T-helper 1 cell treated with Interleukin-12 subunit alpha and Interleukin-12 subunit beta and Interleukin-4 antibody, amounts not matched to agents 30 ng/mL and 1 ng/mL, for 36 hours (primary cell): ENCODE measurements at regions not wholly inside any gene's neighbourhood (a gene's known extent, or its start where the extent isn't known, plus 50 kb on each side); places are given as distances from the start of the nearest gene placed in this dataset.

ENCODE experiments used
- intact Hi-C: fragments of 100-400 bp; cut with micrococcal nuclease; formaldehyde crosslinking; loops from one replicate; pipeline ENCODE4 v1.15.1; 2024

DNA sequence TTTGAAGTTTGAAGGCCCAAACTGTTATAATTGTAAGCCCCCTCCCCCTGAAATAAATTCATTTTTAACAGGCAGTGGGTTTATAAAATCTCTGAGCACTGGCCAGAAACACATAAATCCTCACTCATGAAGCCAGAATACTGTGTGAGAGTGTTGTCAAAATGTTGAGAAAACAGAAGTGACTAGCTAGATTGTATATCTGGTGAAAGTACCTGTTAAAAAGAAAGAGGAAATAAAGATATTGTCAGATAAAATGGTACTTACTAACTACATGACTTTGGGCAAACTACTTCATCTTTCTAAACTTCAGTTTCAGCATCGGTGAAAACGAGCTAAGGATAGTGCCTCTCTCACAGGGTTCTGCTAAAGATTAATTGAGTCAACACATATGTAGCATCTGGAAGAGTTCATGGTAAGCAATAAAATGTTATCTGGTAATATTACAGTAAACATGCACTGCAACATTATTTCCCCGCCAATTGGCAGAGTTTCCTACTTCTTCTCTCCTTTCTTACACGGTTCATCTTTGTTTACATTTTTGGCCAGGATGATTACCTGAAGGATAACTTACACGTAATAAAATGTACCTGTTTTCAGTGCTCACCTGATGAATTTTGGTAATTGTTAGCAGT, 202.5 kb upstream of the CHRM2 start:
- intact Hi-C loops = no loop called here

- intact Hi-C loops = no loop called here
These were observed 203.9 kb upstream of the CHRM2 start for GRCh38 chr7:136664537-136664936.

DNA sequence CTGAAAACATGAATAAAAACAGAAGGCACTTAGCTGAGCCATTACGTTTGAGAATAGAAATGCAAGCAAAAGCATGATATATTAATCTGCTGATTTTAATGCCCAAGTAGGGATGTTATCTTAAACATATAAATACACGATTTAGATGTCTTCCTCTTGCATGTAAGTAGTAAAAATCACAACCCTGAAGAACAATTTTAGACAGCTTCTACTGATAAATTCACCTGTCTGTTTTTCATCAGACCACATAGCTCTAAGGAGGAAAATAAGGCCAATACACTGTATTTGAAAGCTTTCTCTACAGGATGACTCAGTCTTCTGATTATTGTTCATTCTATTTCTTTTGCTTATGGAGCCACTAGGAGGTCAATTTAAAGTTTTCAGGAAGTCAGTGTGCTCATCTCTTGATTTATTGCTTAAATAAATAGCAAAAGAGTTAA, 210.9 kb upstream of the CHRM2 start:
- intact Hi-C loops = no loop called here

DNA sequence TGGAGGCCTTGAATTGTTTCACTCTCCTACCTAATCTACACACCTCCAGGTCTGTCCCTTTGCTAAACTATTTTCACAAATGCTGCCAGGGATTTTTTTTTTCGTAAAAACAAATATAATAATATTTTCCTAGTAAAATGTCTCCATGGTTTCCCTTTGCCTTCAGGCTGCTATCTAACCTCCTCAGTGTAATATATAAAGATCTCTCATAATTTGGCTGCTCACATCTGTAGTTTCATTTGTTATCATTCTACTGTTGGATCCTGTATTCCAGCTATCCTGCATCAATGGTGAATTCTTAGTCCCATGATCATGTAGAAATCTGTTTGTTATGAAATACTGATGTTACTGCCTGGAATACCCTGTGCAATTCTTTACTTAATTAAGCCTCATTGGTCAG, 211.9 kb upstream of the CHRM2 start:
- intact Hi-C loops = no loop called here

DNA sequence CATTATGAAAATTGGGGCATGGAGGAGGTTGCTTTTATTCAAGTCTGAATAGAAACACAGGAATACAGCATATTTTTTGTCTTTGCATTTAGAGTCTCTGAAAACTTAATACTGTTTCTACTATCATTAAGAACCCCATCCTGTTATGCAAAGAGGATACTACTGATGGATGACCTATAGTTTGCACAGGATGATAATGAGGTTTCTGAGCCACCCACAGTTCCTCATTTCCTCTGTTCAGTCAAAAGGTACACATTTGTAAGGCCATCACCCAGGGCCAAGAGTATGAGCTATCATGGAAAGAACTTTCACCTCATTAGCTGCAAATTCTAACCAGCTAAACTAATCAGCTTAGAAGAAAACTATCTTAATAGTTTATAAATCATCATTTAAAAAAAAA, 213.0 kb upstream of the CHRM2 start:
- intact Hi-C loops = no loop called here

GRCh38 chr7:136654406-136654805, 214.0 kb upstream of the CHRM2 start:
- intact Hi-C loops = no loop called here

GRCh38 chr7:136652635-136653370, 215.6 kb upstream of the CHRM2 start:
- intact Hi-C loops = no loop called here

DNA sequence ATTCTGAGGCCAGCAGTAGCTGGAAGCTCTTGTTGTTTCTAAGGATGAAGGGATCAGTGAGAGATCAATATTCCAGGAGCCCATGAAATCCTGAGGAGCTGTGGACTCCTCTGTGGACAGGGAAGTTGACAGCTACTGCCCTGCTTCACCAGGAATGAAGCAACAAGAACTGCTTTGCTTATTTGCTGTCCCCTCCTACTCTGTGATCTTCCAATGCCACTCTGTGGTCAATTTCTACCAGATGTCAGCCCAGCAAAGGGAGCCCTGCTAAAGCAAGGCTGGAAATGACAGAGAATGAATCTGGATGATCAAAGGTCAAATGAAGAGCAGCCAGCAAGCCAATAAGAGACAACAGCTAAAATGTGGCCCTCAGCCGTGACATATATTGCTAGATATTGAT, 227.5 kb upstream of the CHRM2 start:
- intact Hi-C loops = no loop called here

- intact Hi-C loops = no loop called here
These were observed 230.6 kb upstream of the CHRM2 start for GRCh38 chr7:136637813-136638212.

GRCh38 chr7:136635751-136636150, 232.7 kb upstream of the CHRM2 start:
- intact Hi-C loops = no loop called here

- intact Hi-C loops = no loop called here
These were observed 249.6 kb upstream of the CHRM2 start for GRCh38 chr7:136618818-136619217.

- intact Hi-C loops = no loop called here
These were observed 251.3 kb upstream of the CHRM2 start for GRCh38 chr7:136617176-136617575.

DNA sequence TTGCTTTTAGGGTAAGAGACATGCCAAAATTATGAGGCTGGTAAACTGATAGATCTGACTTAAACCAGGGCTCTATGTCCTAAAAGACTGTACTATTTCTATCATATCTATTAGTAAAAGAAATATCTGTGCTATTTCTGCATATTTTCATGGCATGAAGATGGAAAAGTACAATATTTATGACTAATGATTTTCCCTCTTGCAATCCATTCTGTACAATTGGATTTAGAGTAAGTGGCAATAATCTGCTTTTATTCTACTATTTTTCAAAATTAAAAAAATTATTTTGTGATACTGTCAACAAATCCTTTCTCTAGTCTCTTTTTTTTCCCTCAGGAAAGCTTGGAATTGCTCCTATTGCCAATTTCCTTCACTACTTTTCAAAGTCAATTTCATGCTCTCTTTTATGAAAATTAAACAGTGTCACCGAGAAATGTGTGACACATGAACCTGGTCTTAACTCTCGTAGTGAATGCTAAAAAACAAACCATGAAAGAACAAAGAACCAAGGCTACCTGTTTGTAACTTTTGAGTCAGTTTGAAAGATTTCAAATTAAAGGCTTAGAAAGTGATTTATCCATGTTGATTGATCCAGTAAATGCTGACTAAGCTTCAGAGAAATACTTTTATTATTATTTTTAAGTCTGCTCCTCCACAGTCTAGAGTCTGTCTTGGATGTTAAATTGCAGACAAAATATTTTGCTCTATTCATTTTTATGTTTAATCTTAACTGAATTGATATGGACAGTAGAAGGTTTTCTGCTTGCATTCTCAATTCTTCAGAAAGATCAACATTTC, 262.7 kb upstream of the CHRM2 start:
- intact Hi-C loops = no loop called here

- intact Hi-C loops = no loop called here
These were observed 266.7 kb upstream of the CHRM2 start for GRCh38 chr7:136601772-136602171.

DNA sequence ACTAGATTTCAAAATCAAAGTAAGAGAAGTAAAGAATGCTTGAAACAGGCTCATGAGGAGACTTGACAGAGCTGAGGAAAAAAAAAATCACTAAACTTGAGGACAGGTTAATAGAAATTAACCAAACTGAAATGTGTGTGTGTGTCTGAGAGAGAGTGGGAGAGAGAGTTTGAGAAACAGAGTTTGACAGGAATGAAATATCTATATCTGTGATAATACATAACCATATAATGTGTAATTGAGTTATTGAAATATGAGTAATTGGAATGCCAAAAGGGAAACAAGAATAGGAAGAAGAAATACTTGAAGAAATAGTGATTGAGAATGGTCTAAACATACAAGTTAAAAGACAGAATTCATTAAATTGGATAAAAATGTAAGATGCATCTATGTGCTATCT, 268.0 kb upstream of the CHRM2 start:
- intact Hi-C loops = no loop called here

GRCh38 chr7:136594739-136595144, 273.7 kb upstream of the CHRM2 start:
- intact Hi-C loops = no loop called here

DNA sequence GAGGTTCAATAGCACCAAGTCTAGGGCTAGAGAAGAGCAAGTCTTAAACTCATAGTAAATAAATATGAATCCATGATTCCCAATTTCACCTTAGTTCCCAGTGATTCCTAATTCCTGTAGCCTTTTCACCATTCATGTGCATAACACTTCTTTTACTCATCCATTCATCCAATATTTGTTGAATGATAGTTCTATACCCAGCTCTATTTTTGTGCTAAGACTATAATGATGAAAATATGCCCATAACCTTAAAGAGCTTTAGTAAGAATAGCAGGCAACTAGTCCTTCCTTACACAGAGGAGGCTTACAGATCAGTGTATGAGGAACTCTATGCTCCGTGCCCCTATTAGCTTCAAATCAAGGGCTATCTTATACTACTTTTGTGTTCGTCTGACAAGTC, 280.2 kb upstream of the CHRM2 start:
- intact Hi-C loops = no loop called here

GRCh38 chr7:136585954-136586670, 282.3 kb upstream of the CHRM2 start:
- intact Hi-C loops = no loop called here

DNA sequence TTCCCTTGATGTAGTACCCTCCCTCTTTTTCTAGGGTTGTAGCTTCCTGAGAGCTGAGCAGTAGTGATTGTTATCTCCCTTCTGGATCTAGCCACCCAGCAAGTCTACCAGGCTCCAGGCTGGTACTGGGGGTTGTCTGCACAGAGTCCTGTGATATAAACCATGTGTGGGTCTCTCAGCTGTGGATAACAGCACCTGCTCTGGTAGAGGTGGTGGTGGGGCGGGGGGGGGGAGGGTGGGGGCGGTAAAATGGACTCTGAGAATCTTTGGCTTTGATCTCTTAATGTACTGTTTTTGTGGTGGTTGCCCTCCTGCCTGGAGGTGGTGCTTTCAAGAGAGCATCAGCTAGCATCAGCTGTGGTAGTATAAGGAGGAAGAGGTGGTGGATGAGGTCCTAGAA, 302.0 kb upstream of the CHRM2 start:
- intact Hi-C loops = no loop called here

GRCh38 chr7:136555933-136556332, 312.5 kb upstream of the CHRM2 start:
- intact Hi-C loops = no loop called here

- intact Hi-C loops = no loop called here
These were observed 316.8 kb upstream of the CHRM2 start for GRCh38 chr7:136551618-136552017.

DNA sequence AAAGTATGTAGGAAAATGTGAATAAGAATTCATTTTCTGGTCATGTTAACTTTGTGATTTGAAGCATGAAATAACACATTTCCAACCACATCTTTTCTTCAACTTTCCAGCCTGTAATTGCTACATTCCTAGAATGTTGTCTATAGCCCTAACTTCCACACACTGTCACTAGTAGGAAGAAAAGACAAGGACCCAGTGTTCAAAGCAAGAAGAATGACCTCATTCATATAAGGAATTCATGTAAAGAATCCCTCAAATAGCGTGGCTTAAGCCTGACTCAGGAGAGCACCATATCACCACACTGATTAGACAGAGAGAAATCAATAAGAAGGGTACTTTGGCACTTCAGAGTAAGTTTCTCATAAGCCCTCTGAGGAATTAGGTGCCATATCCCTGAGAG, 318.7 kb upstream of the CHRM2 start:
- intact Hi-C loops = no loop called here
